ENCODE measurements at regions not wholly inside any gene's neighbourhood (a gene's known extent, or its start where the extent isn't known, plus 50 kb on each side); places are given as distances from the start of the nearest gene placed in this dataset.

- no peak for DNase-seq (ENCODE audit: low read depth in 4 of 4, low spot score in 2 of 4)
Measured at GRCh38 chr9:89975024-89975423, 370.2 kb downstream of the GADD45G start.

- DNase-seq (ENCODE audit: low read depth in 4 of 4, low spot score in 2 of 4) = no peak
Measured at GRCh38 chr9:89975630-89976029, 370.8 kb downstream of the GADD45G start.

- no peak for DNase-seq (ENCODE audit: low read depth in 4 of 4, low spot score in 2 of 4)
Measured at GRCh38 chr9:89978185-89978584, 373.4 kb downstream of the GADD45G start.

GRCh38 chr9:89980600-89980999 is 375.8 kb downstream of the GADD45G start:
- DNase-seq (ENCODE audit: low read depth in 4 of 4, low spot score in 2 of 4) = no peak

GRCh38 chr9:89982016-89982415 is 377.2 kb downstream of the GADD45G start:
- no peak for DNase-seq (ENCODE audit: low read depth in 4 of 4, low spot score in 2 of 4)

GRCh38 chr9:89983411-89983810 is 378.6 kb downstream of the GADD45G start:
- no peak for DNase-seq (ENCODE audit: low read depth in 4 of 4, low spot score in 2 of 4)

GRCh38 chr9:89984214-89984613 is 379.4 kb downstream of the GADD45G start:
- DNase-seq (ENCODE audit: low read depth in 4 of 4, low spot score in 2 of 4) = no peak

- no peak for DNase-seq (ENCODE audit: low read depth in 4 of 4, low spot score in 2 of 4)
Measured at GRCh38 chr9:89985068-89985467, 380.3 kb downstream of the GADD45G start.

GRCh38 chr9:89986190-89986589 is 381.4 kb downstream of the GADD45G start:
- DNase-seq (ENCODE audit: low read depth in 4 of 4, low spot score in 2 of 4) = no peak

GRCh38 chr9:89988458-89988857 is 383.6 kb downstream of the GADD45G start:
- DNase-seq (ENCODE audit: low read depth in 4 of 4, low spot score in 2 of 4) = no peak

- DNase-seq (ENCODE audit: low read depth in 4 of 4, low spot score in 2 of 4) = no peak
Measured at GRCh38 chr9:89991204-89991790, 386.5 kb downstream of the GADD45G start.

- DNase-seq (ENCODE audit: low read depth in 4 of 4, low spot score in 2 of 4) = no peak
Measured at GRCh38 chr9:89992326-89993198, 387.8 kb downstream of the GADD45G start.

- no peak for DNase-seq (ENCODE audit: low read depth in 4 of 4, low spot score in 2 of 4)
Measured at GRCh38 chr9:89993678-89994630, 389.1 kb downstream of the GADD45G start.

- no peak for DNase-seq (ENCODE audit: low read depth in 4 of 4, low spot score in 2 of 4)
Measured at GRCh38 chr9:89994988-89995613, 390.3 kb downstream of the GADD45G start.

- DNase-seq (ENCODE audit: low read depth in 4 of 4, low spot score in 2 of 4) = no peak
Measured at GRCh38 chr9:89996116-89996515, 391.3 kb downstream of the GADD45G start.

- DNase-seq (ENCODE audit: low read depth in 4 of 4, low spot score in 2 of 4) = no peak
Measured at GRCh38 chr9:89996773-89997172, 392.0 kb downstream of the GADD45G start.

GRCh38 chr9:89998633-89999032 is 393.8 kb downstream of the GADD45G start:
- DNase-seq (ENCODE audit: low read depth in 4 of 4, low spot score in 2 of 4) = no peak

- no peak for DNase-seq (ENCODE audit: low read depth in 4 of 4, low spot score in 2 of 4)
Measured at GRCh38 chr9:89999176-89999533, 394.3 kb downstream of the GADD45G start.

GRCh38 chr9:89999534-90000370 is 394.9 kb downstream of the GADD45G start:
- DNase-seq (ENCODE audit: low read depth in 4 of 4, low spot score in 2 of 4) = no peak

- no peak for DNase-seq (ENCODE audit: low read depth in 4 of 4, low spot score in 2 of 4)
Measured at GRCh38 chr9:90000925-90001324, 396.1 kb downstream of the GADD45G start.
